Mesenchymal stem cell (in vitro differentiated cells and primary cell): ENCODE measurements at regions not wholly inside any gene's neighbourhood (a gene's known extent, or its start where the extent isn't known, plus 50 kb on each side); places are given as distances from the start of the nearest gene placed in this dataset.

Experiments used
- DNase-seq: peaks from one replicate; pipeline ENCODE4 v3.0.0-alpha.2; 2013
- H2AFZ ChIP-seq: one replicate; pipeline ENCODE4 v1.6.1; 2013; ENCODE audit warnings: low read depth, mild to moderate bottlenecking, control low read depth, inconsistent platforms, low read length, moderate library complexity
- H2AK5ac ChIP-seq: 2 replicates; pipeline ENCODE4 v1.6.1; 2013; ENCODE audit warnings: low read length, moderate library complexity, mild to moderate bottlenecking, inconsistent platforms; ENCODE audit not compliant: severe bottlenecking
- H2BK120ac ChIP-seq: one replicate; pipeline ENCODE4 v1.6.1; 2013; ENCODE audit warnings: low read depth, mild to moderate bottlenecking, inconsistent platforms, low read length, moderate library complexity
- H2BK12ac ChIP-seq, 2 experiments: one replicate each; pipeline ENCODE4 v1.6.1; 2013; ENCODE audit warnings: inconsistent platforms in 2 of 2, low read length in 2 of 2, mild to moderate bottlenecking in 2 of 2, moderate library complexity in 2 of 2, control low read depth in 1 of 2
- H2BK15ac ChIP-seq: one replicate; pipeline ENCODE4 v1.6.1; 2013; ENCODE audit warnings: mild to moderate bottlenecking, low read depth, inconsistent platforms; ENCODE audit not compliant: poor library complexity, severe bottlenecking
- H2BK5ac ChIP-seq: 2 replicates; pipeline ENCODE4 v1.6.1; 2013; ENCODE audit warnings: low read depth, mild to moderate bottlenecking, low read length, control low read depth, inconsistent platforms; ENCODE audit not compliant: poor library complexity, severe bottlenecking
- H3K14ac ChIP-seq, 2 experiments: one replicate each; pipeline ENCODE4 v1.6.1; 2013; ENCODE audit warnings: inconsistent platforms in 2 of 2, low read length in 2 of 2, control low read depth in 1 of 2, mild to moderate bottlenecking in 1 of 2, moderate library complexity in 1 of 2
- H3K18ac ChIP-seq, 2 experiments: one replicate each; pipeline ENCODE4 v1.6.1; 2013; ENCODE audit warnings: inconsistent platforms in 2 of 2, low read length in 2 of 2, control low read depth in 1 of 2, low read depth in 1 of 2, mild to moderate bottlenecking in 1 of 2
- H3K23ac ChIP-seq, 2 experiments: one replicate each; pipeline ENCODE4 v1.6.1; 2013; ENCODE audit warnings: inconsistent platforms in 2 of 2, low read length in 2 of 2, mild to moderate bottlenecking in 2 of 2, moderate library complexity in 2 of 2, control low read depth in 1 of 2
- H3K27ac ChIP-seq: 2 replicates; pipeline ENCODE4 v1.5.1; 2013; ENCODE audit warnings: mild to moderate bottlenecking, moderate library complexity, low read length, control low read depth, inconsistent platforms; ENCODE audit not compliant: poor library complexity, severe bottlenecking
- H3K27me3 ChIP-seq, 2 experiments: 2 replicates each; pipeline versions ENCODE4 v1.6.1 to v1.7.0; 2013; ENCODE audit warnings: low read length in 2 of 2, mild to moderate bottlenecking in 2 of 2, moderate library complexity in 2 of 2, control low read depth in 1 of 2, inconsistent platforms in 1 of 2; ENCODE audit not compliant: control insufficient read depth in 1 of 2, insufficient read depth in 1 of 2
- H3K36me3 ChIP-seq, 2 experiments: 2 replicates each; pipeline versions ENCODE4 v1.6.1 to v1.7.0; 2013; ENCODE audit warnings: low read length in 2 of 2, control low read depth in 1 of 2, inconsistent platforms in 1 of 2, low read depth in 1 of 2, mild to moderate bottlenecking in 1 of 2; ENCODE audit not compliant: insufficient read depth in 2 of 2, control insufficient read depth in 1 of 2
- H3K4ac ChIP-seq, 2 experiments: one replicate each; pipeline ENCODE4 v1.6.1; 2013; ENCODE audit warnings: inconsistent platforms in 2 of 2, low read length in 2 of 2, mild to moderate bottlenecking in 2 of 2, moderate library complexity in 2 of 2, control low read depth in 1 of 2, low read depth in 1 of 2
- H3K4me1 ChIP-seq: 2 replicates; pipeline ENCODE4 v1.6.1; 2013; ENCODE audit warnings: low read depth, low read length, control low read depth; ENCODE audit not compliant: control insufficient read depth, insufficient read depth
- H3K4me2 ChIP-seq: 2 replicates; pipeline ENCODE4 v1.6.1; 2013; ENCODE audit warnings: low read length, mild to moderate bottlenecking, inconsistent platforms; ENCODE audit not compliant: poor library complexity, severe bottlenecking
- H3K4me3 ChIP-seq, 2 experiments: 2 replicates each; pipeline versions ENCODE4 v1.5.1 to v1.7.0; 2013; ENCODE audit warnings: low read length in 2 of 2, mild to moderate bottlenecking in 2 of 2, control low read depth in 1 of 2, low read depth in 1 of 2; ENCODE audit not compliant: insufficient read depth in 1 of 2
- H3K79me1 ChIP-seq: replicated peaks from 2 replicates; pipeline ENCODE4 v1.6.1; 2013; ENCODE audit warnings: mild to moderate bottlenecking, control low read depth, low read length, inconsistent platforms; ENCODE audit not compliant: poor library complexity, severe bottlenecking
- H3K9ac ChIP-seq: 2 replicates; pipeline ENCODE4 v1.7.0; 2013; ENCODE audit warnings: mild to moderate bottlenecking, low read length, moderate library complexity
- H3K9me3 ChIP-seq: 2 replicates; pipeline ENCODE4 v1.7.0; 2013; ENCODE audit warnings: mild to moderate bottlenecking, low read length; ENCODE audit not compliant: control insufficient read depth
- H4K8ac ChIP-seq: one replicate; pipeline ENCODE4 v1.6.1; 2013; ENCODE audit warnings: inconsistent platforms, mild to moderate bottlenecking, low read length, moderate library complexity
- H4K91ac ChIP-seq: one replicate; pipeline ENCODE4 v1.6.1; 2013; ENCODE audit warnings: mild to moderate bottlenecking, low read length, inconsistent platforms
- WGBS: methylation state at CpG from one replicate; pipeline ENCODE4 v1.1.7; 2013; ENCODE audit warnings: mixed read lengths; 5-methylcytosine and 5-hydroxymethylcytosine counted together

DNA sequence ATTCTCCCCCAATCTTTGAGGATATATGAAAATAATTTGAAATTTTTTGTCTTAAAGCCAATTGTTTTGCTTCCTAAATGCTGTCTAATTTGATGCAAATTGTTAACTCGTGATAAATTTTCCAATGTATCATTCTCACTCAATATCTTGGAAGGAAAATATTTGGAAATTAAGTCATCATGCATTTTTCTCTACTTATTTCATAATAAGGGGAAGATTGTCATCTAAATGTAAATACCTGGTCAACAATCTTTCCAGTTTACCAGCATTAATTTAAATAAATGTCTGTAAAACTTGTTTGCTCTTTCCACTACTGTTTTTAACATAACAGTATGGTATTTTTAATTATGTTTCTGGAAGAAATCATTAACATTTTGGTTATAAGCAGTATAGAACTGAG is 78.3 kb upstream of the KCTD3 start:
- no peak overlapping the region for H3K9ac ChIP-seq
- no peak overlapping the region for H3K4me3 ChIP-seq
- no peak overlapping the region for H3K27ac ChIP-seq
- H4K8ac ChIP-seq: no peak overlapping the region
- DNase-seq: no peak
- WGBS: no CpG with 5 or more reads among the region's 1 CpG
- peaks cover 0 to 9% of the 10 kb centered on the region in 2 experiments for H3K27me3 ChIP-seq
- no peak overlapping the region for H2BK5ac ChIP-seq
- H3K9me3 ChIP-seq: peaks cover 5% of the 10 kb centered on the region
- no peak overlapping the region for H3K14ac ChIP-seq
- no peak overlapping the region for H2AFZ ChIP-seq
- no peak overlapping the region for H4K91ac ChIP-seq
- H2BK15ac ChIP-seq: no peak overlapping the region
- H3K23ac ChIP-seq: no peak overlapping the region
- no peaks in the 10 kb centered on the region for H3K4me1 ChIP-seq
- no peak overlapping the region for H2BK12ac ChIP-seq
- H3K18ac ChIP-seq: no peak overlapping the region
- no peak overlapping the region for H3K4ac ChIP-seq
- H3K4me2 ChIP-seq: no peak overlapping the region
- no peaks in the 10 kb centered on the region for H3K79me1 ChIP-seq
- H2BK120ac ChIP-seq: no peak overlapping the region
- no peaks in the 10 kb centered on the region for H3K36me3 ChIP-seq
- H2AK5ac ChIP-seq: no peak overlapping the region

DNA sequence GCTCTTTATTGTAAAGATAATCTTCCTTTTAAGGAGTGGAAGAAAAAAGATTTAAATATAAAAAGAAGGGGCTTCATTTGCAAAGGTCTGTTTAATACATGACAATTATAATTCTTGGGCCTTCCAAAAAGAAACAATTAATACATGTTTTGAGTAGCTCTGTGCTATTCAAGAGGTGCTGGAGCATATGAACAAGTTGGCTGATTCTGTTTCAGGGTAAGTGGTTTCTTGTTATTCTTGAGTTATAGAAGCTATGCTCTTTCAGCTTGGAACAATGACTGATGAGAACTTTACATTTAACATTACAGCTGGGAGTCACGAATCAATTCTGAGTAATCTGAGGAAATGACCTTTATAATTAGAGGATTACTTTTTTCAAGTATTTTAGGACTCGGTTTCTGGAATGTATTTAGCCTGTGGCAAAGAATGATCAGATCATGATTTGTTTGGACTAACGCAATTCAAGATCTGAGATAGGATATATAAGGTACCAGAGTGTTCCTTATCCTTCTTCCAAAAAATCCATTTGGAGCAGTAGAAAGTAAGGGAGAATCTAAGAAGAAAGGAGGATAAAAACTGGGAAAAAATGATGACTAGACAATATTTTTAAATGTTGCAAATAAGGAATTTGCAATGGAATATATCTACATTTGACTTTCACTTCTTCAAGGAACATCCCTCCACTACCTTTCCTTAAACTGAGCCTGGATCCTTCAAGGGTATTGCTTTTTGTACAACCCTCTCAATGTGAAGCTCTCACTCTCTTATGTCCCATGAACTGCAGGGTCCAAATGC is 77.1 kb upstream of the KCTD3 start:
- Histone ChIP-seq H2BK12ac (no peak overlapping the region), H3K4me1 (no peaks in the 10 kb centered on the region), H4K91ac (no peak overlapping the region), H3K18ac (no peak overlapping the region), H3K23ac (no peak overlapping the region), H3K27me3 (no peaks in the 10 kb centered on the region), H2BK15ac (no peak overlapping the region), H3K4ac (no peak overlapping the region), H3K79me1 (no peaks in the 10 kb centered on the region), H3K14ac (no peak overlapping the region), H3K4me2 (no peak overlapping the region), H3K36me3 (no peaks in the 10 kb centered on the region), H2BK5ac (no peak overlapping the region), H3K9me3 (peaks cover 5% of the 10 kb centered on the region), H2AFZ (no peak overlapping the region), H4K8ac (no peak overlapping the region), H2BK120ac (no peak overlapping the region), H3K27ac (no peak overlapping the region), H2AK5ac (no peak overlapping the region), H3K9ac (no peak overlapping the region), H3K4me3 (no peak overlapping the region)
- DNase-seq: no peak
- 73% methylated on average over 3 of the region's 3 CpGs for WGBS

DNA sequence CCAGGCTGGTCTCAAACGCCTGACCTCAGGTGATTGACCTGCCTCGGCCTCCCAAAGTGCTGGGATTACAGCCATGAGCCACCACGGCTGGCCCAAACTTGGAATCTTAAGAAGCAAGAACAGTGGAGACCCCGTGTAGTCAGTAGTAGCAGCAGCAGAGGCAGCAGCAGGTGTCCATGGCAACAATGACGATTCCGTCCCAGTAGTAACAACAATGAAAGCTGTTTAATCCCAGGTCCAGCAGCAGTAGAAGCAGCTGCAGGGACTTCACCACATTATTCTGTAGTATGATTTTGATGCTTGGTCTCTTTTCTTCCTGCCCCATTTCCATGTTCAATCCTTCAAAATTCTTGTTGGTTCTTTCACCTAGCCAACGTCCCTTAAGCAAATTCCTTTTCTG is 69.6 kb upstream of the KCTD3 start:
- no peak overlapping the region for H4K8ac ChIP-seq
- H3K9me3 ChIP-seq: no peaks in the 10 kb centered on the region

DNA sequence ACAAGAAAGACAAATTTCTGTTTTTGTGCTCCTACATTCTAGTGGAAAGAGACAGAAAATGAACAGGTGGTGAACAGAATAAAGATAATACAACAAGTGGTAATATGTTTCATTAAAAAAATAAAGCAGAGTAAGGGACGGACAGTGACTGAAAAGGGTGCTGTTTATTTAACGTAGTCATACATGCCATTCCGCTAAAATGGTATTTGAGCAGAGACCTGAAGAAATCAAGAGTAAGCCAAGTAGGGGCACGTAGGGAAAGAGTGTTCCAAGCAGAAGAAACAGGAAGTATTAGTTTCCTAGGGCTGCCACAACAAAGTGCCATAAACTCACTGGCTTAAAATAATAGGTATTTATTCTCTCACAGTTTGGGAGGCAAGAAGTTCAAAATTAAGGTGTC is 65.6 kb upstream of the KCTD3 start:
- no peak overlapping the region for H3K14ac ChIP-seq
- no peak overlapping the region for H2BK12ac ChIP-seq
- peaks cover 0 to 2% of the 10 kb centered on the region in 2 experiments for H3K27me3 ChIP-seq
- H4K91ac ChIP-seq: no peak overlapping the region
- no peak overlapping the region for H3K23ac ChIP-seq
- H3K4me2 ChIP-seq: no peak overlapping the region
- H2AFZ ChIP-seq: no peak overlapping the region
- H3K79me1 ChIP-seq: no peaks in the 10 kb centered on the region
- H3K9me3 ChIP-seq: peaks cover under 1% of the 10 kb centered on the region
- no peak for DNase-seq
- H2BK15ac ChIP-seq: no peak overlapping the region
- H2BK120ac ChIP-seq: no peak overlapping the region
- H3K18ac ChIP-seq: no peak overlapping the region
- H3K4me3 ChIP-seq: no peak overlapping the region
- H4K8ac ChIP-seq: no peak overlapping the region
- H3K4ac ChIP-seq: no peak overlapping the region
- H2BK5ac ChIP-seq: no peak overlapping the region
- H3K27ac ChIP-seq: no peak overlapping the region
- no peak overlapping the region for H2AK5ac ChIP-seq
- 88% methylated on average over 4 of the region's 4 CpGs for WGBS
- no peaks in the 10 kb centered on the region for H3K4me1 ChIP-seq
- H3K36me3 ChIP-seq: no peaks in the 10 kb centered on the region
- no peak overlapping the region for H3K9ac ChIP-seq

More for the DNA sequence above, 69.6 kb upstream of the KCTD3 start:
- Histone ChIP-seq H3K9ac (no peak overlapping the region), H3K27ac (no peak overlapping the region), H2BK12ac (no peak overlapping the region), H3K4me1 (no peaks in the 10 kb centered on the region), H3K23ac (no peak overlapping the region), H2AFZ (no peak overlapping the region), H3K27me3 (peaks cover 0 to 2% of the 10 kb centered on the region in 2 experiments), H3K4me3 (no peak overlapping the region), H3K18ac (no peak overlapping the region), H3K79me1 (no peaks in the 10 kb centered on the region), H3K14ac (no peak overlapping the region), H2BK5ac (no peak overlapping the region), H2BK120ac (no peak overlapping the region), H3K36me3 (no peaks in the 10 kb centered on the region), H2BK15ac (no peak overlapping the region), H3K4me2 (no peak overlapping the region), H4K91ac (no peak overlapping the region), H2AK5ac (no peak overlapping the region), H3K4ac (no peak overlapping the region)
- WGBS: 96% methylated on average over 7 of the region's 7 CpGs
- DNase-seq: no peak
